HepG2 (cell line): ENCODE measurements at regions not wholly inside any gene's neighbourhood (a gene's known extent, or its start where the extent isn't known, plus 50 kb on each side); places are given as distances from the start of the nearest gene placed in this dataset.

Source experiments
- REST ChIP-seq, 2 experiments: IDR thresholded peaks; 2 replicates each; pipeline ENCODE4 v1.6.1; 2011 to 2012; ENCODE audit warnings: low read length in 2 of 2, borderline replicate concordance in 1 of 2, low read depth in 1 of 2, mild to moderate bottlenecking in 1 of 2, moderate library complexity in 1 of 2
- ZNF253 ChIP-seq: sonication (generic); formaldehyde crosslinking; IDR thresholded peaks from 2 replicates; pipeline ENCODE4 v1.8.0; 2022; ENCODE audit warnings: mild to moderate bottlenecking, missing genetic modification reagents, borderline replicate concordance

GRCh38 chr10:121081306-121081705 lies 230.1 kb downstream of the WDR11 start:
- TF ChIP-seq ZNF253 (no peak), REST (IDR thresholded peaks at IDR 0.05; ENCODE audit: borderline replicate concordance in 1 of 2, low read depth in 1 of 2, low read length in 2 of 2) (no peak)
